ENCODE measurements at regions not wholly inside any gene's neighbourhood (a gene's known extent, or its start where the extent isn't known, plus 50 kb on each side); places are given as distances from the start of the nearest gene placed in this dataset.

DNA sequence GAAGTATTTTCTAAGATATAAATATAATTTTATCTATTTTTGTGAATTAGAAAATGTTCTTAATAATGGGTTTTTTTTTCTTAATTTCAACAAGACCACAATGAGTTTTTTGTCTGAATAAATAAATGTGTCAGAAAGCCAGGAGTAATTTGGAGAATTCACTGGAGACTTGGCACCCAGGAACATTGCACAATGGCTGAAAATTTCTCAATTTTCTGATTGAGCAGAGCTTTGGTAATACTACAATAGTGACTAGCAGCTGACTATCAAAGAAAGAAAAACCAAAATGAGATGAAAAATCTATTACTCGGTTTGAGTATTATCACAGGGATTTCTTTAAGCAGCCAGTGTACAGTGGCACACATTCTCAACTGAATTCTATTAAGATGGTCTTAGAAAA lies 394.4 kb upstream of the PCDH20 start (continued):
- TF ChIP-seq, protein P1, sequence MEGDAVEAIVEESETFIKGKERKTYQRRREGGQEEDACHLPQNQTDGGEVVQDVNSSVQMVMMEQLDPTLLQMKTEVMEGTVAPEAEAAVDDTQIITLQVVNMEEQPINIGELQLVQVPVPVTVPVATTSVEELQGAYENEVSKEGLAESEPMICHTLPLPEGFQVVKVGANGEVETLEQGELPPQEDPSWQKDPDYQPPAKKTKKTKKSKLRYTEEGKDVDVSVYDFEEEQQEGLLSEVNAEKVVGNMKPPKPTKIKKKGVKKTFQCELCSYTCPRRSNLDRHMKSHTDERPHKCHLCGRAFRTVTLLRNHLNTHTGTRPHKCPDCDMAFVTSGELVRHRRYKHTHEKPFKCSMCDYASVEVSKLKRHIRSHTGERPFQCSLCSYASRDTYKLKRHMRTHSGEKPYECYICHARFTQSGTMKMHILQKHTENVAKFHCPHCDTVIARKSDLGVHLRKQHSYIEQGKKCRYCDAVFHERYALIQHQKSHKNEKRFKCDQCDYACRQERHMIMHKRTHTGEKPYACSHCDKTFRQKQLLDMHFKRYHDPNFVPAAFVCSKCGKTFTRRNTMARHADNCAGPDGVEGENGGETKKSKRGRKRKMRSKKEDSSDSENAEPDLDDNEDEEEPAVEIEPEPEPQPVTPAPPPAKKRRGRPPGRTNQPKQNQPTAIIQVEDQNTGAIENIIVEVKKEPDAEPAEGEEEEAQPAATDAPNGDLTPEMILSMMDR (IDR thresholded peaks at IDR 0.05), result no peak
- TF ChIP-seq MAX (CRISPR knock-in tag; IDR thresholded peaks at IDR 0.05) (no peak), OVOL2 (CRISPR knock-in tag; IDR thresholded peaks at IDR 0.05; ENCODE audit: borderline replicate concordance) (no peak)

DNA sequence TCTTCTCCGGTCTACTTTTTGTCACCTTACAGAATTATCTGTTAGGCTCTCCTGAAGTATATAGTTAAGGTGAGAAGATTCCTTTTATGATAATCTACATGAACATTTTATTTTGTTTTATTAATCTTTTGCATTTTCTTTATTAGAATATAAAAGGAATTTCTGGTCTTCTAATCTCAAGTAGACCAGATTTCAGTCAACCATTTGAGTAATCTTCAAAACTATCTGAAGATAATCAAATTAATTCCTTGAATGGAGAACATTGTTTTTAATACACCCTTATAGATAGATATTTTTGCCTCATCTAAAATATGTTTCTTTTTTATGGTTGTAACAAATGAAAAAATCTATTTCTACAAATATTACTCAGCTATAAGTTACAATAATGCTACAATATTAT lies 381.7 kb upstream of the PCDH20 start:
- DNase-seq (ENCODE audit: low spot score), result no peak
- Mint-ChIP-seq H3K27ac (no peak overlapping the region), H3K4me1 (no peaks in the 10 kb centered on the region), H3K9me3 (no peaks in the 10 kb centered on the region), H3K4me3 (no peak overlapping the region), H3K36me3 (no peaks in the 10 kb centered on the region), H3K27me3 (ENCODE audit: low read depth) (no peaks in the 10 kb centered on the region)
- TF ChIP-seq, protein P2, sequence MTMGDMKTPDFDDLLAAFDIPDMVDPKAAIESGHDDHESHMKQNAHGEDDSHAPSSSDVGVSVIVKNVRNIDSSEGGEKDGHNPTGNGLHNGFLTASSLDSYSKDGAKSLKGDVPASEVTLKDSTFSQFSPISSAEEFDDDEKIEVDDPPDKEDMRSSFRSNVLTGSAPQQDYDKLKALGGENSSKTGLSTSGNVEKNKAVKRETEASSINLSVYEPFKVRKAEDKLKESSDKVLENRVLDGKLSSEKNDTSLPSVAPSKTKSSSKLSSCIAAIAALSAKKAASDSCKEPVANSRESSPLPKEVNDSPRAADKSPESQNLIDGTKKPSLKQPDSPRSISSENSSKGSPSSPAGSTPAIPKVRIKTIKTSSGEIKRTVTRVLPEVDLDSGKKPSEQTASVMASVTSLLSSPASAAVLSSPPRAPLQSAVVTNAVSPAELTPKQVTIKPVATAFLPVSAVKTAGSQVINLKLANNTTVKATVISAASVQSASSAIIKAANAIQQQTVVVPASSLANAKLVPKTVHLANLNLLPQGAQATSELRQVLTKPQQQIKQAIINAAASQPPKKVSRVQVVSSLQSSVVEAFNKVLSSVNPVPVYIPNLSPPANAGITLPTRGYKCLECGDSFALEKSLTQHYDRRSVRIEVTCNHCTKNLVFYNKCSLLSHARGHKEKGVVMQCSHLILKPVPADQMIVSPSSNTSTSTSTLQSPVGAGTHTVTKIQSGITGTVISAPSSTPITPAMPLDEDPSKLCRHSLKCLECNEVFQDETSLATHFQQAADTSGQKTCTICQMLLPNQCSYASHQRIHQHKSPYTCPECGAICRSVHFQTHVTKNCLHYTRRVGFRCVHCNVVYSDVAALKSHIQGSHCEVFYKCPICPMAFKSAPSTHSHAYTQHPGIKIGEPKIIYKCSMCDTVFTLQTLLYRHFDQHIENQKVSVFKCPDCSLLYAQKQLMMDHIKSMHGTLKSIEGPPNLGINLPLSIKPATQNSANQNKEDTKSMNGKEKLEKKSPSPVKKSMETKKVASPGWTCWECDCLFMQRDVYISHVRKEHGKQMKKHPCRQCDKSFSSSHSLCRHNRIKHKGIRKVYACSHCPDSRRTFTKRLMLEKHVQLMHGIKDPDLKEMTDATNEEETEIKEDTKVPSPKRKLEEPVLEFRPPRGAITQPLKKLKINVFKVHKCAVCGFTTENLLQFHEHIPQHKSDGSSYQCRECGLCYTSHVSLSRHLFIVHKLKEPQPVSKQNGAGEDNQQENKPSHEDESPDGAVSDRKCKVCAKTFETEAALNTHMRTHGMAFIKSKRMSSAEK (CRISPR knock-in tag; IDR thresholded peaks at IDR 0.05; ENCODE audit: borderline replicate concordance), result no peak
- TF ChIP-seq GTF2I (CRISPR knock-in tag; conservative IDR thresholded peaks at IDR 0.05), result no peak
- TF ChIP-seq, protein P3, sequence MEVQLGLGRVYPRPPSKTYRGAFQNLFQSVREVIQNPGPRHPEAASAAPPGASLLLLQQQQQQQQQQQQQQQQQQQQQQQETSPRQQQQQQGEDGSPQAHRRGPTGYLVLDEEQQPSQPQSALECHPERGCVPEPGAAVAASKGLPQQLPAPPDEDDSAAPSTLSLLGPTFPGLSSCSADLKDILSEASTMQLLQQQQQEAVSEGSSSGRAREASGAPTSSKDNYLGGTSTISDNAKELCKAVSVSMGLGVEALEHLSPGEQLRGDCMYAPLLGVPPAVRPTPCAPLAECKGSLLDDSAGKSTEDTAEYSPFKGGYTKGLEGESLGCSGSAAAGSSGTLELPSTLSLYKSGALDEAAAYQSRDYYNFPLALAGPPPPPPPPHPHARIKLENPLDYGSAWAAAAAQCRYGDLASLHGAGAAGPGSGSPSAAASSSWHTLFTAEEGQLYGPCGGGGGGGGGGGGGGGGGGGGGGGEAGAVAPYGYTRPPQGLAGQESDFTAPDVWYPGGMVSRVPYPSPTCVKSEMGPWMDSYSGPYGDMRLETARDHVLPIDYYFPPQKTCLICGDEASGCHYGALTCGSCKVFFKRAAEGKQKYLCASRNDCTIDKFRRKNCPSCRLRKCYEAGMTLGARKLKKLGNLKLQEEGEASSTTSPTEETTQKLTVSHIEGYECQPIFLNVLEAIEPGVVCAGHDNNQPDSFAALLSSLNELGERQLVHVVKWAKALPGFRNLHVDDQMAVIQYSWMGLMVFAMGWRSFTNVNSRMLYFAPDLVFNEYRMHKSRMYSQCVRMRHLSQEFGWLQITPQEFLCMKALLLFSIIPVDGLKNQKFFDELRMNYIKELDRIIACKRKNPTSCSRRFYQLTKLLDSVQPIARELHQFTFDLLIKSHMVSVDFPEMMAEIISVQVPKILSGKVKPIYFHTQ (CRISPR knock-in tag; IDR thresholded peaks at IDR 0.05), result no peak
- TF ChIP-seq, protein P4, sequence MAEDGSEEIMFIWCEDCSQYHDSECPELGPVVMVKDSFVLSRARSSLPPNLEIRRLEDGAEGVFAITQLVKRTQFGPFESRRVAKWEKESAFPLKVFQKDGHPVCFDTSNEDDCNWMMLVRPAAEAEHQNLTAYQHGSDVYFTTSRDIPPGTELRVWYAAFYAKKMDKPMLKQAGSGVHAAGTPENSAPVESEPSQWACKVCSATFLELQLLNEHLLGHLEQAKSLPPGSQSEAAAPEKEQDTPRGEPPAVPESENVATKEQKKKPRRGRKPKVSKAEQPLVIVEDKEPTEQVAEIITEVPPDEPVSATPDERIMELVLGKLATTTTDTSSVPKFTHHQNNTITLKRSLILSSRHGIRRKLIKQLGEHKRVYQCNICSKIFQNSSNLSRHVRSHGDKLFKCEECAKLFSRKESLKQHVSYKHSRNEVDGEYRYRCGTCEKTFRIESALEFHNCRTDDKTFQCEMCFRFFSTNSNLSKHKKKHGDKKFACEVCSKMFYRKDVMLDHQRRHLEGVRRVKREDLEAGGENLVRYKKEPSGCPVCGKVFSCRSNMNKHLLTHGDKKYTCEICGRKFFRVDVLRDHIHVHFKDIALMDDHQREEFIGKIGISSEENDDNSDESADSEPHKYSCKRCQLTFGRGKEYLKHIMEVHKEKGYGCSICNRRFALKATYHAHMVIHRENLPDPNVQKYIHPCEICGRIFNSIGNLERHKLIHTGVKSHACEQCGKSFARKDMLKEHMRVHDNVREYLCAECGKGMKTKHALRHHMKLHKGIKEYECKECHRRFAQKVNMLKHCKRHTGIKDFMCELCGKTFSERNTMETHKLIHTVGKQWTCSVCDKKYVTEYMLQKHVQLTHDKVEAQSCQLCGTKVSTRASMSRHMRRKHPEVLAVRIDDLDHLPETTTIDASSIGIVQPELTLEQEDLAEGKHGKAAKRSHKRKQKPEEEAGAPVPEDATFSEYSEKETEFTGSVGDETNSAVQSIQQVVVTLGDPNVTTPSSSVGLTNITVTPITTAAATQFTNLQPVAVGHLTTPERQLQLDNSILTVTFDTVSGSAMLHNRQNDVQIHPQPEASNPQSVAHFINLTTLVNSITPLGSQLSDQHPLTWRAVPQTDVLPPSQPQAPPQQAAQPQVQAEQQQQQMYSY (CRISPR knock-in tag; IDR thresholded peaks at IDR 0.05), result no peak
- no peak for TF ChIP-seq NFATC4 (CRISPR knock-in tag; IDR thresholded peaks at IDR 0.05)
- TF ChIP-seq, protein P5, sequence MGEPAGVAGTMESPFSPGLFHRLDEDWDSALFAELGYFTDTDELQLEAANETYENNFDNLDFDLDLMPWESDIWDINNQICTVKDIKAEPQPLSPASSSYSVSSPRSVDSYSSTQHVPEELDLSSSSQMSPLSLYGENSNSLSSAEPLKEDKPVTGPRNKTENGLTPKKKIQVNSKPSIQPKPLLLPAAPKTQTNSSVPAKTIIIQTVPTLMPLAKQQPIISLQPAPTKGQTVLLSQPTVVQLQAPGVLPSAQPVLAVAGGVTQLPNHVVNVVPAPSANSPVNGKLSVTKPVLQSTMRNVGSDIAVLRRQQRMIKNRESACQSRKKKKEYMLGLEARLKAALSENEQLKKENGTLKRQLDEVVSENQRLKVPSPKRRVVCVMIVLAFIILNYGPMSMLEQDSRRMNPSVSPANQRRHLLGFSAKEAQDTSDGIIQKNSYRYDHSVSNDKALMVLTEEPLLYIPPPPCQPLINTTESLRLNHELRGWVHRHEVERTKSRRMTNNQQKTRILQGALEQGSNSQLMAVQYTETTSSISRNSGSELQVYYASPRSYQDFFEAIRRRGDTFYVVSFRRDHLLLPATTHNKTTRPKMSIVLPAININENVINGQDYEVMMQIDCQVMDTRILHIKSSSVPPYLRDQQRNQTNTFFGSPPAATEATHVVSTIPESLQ (CRISPR knock-in tag; IDR thresholded peaks at IDR 0.05), result no peak
- CTCF ChIA-PET, result no interaction called here
- POLR2A ChIA-PET, result no interaction called here
- ATAC-seq, result no peak
